ENCODE measurements at regions not wholly inside any gene's neighbourhood (a gene's known extent, or its start where the extent isn't known, plus 50 kb on each side); places are given as distances from the start of the nearest gene placed in this dataset.

DNA sequence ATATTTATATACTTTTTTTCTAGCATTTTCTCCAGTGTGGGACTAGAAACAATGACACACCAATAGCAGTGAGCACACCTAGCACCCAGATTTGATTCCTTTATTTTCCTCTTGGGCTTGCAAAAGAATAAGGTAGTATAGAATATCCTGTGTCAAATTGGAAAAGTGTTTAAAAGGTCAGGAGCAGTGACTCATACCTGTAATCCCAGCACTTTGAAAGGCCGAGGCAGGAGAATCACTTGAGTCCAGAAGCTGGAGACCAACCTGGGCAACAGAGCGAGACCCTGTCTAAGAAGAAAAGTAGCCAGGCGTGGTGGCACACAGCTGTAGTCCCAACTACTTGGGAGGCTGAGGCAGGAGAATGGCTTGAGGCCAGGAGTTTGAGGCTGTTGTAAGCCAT is 53.8 kb upstream of the SGPP1 start:
- peak; percentile 24 for DNase-seq (ENCODE audit: low read depth)

GRCh38 chr14:63782683-63783389 is 55.0 kb upstream of the SGPP1 start:
- DNase-seq (ENCODE audit: low read depth): no peak

GRCh38 chr14:63788011-63788933 is 60.4 kb upstream of the SGPP1 start:
- no peak for DNase-seq (ENCODE audit: low read depth)

DNA sequence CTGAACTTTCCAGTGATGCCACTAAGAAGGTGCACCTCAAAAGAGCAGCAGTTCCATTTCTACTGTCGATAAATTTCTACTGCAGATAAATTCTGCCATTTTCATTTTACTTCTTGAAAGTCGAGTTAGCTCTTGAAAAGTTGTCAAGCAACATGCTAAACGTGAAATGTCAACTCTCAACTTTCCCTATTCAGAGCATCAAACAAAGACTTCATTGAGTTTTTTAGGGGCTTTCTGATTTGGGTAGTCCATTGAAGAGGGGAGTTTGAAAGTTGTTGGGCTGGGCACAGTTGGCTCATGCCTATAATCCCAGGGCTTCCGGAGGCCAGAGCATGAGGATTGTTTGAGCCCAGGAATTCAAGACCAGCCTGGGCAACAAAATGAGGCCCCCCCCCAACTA is 59.4 kb upstream of the SYNE2 start:
- DNase-seq (ENCODE audit: low read depth): no peak

GRCh38 chr14:63795532-63795931 is 57.3 kb upstream of the SYNE2 start:
- no peak for DNase-seq (ENCODE audit: low read depth)

DNA sequence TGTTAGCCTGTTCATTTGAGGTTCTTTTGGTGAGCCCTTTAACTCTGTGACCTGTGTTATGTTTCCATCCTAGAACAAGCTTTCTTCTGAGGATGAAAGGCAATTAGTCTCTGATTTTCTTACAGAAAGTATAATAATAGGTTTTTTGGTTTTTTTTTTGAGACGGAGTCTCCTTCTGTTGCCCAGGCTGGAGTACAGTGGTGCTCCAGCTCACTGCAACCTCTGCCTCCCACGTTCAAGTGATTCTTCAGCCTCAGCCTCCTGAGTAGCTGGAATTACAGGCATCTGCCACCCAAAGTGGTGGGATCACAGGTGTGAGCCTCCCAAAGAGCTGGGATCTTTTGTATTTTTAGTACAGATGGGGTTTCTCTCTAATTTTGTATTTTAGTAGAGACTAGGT is 52.7 kb upstream of the SYNE2 start:
- no peak for DNase-seq (ENCODE audit: low read depth)

DNA sequence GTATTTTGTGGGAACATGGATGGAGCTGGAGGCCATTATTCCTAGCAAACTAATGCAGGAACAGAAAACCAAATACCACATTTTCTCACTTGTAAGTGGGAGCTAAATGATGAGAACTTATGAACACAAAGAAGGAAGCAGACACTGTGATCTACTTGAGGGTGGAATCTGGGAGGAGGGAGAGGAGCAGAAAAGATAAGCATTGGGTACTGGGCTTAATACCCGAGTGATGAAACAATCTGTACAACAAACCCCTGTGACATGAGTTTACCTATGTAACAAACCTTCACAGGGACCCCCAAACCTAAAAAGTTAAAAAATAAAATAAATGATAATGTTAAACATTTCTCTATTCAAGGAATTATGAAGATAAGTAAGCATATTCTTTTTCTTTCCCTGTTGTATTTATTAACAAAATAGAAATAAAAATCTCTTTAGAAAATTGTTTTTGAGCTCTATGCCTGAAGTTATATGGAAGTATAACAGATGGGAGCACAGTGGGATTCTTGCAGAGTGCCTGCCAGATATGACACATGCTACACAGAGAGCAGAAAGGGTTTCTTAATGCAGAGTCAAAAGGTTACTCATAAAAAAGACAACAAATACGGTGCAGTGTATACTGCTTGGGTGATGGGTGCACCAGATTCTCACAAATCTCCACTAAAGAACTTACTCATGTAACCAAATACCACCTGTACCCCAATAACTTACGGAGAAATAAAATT is 52.0 kb upstream of the SYNE2 start:
- DNase-seq (ENCODE audit: low read depth): no peak

Data from HT1080 (cell line).